SK-N-SH (cell line): ENCODE measurements at regions not wholly inside any gene's neighbourhood (a gene's known extent, or its start where the extent isn't known, plus 50 kb on each side); places are given as distances from the start of the nearest gene placed in this dataset.

Source experiments
- CTCF ChIA-PET: fragments of 300-600, 350-600 bp; formaldehyde crosslinking; extraction: SDS; loops from one replicate; lab custom pipeline; 2021; lab: Yijun Ruan, JAX
- POLR2A ChIA-PET: fragments of 350-600 bp; sonication (Branson Sonifier 250); formaldehyde crosslinking; extraction: SDS; loops from one replicate; lab custom pipeline; 2020; ENCODE audit warnings: antibody characterized with exemption, inconsistent platforms; lab: Yijun Ruan, JAX
- DNase-seq: peaks from one replicate; pipeline ENCODE4 v3.0.0; 2012
- H2AFZ ChIP-seq: fragments of 200-600 bp; sonication (generic); 2 replicates; pipeline ENCODE4 v1.8.1; 2016; ENCODE audit warnings: antibody characterized with exemption, mild to moderate bottlenecking, low read depth
- H3F3A ChIP-seq: fragments of 200-600 bp; sonication (generic); replicated peaks from 2 replicates; pipeline ENCODE3; 2016; ENCODE audit warnings: antibody characterized with exemption, mild to moderate bottlenecking; ENCODE audit not compliant: insufficient read depth
- H3K27ac ChIP-seq, 2 experiments: fragments of 200-500 bp in 1 of 2; fragments of 200-600 bp in 1 of 2; sonication (Bioruptor generic) in 1 of 2; sonication (generic), shearing (Covaris generic) in 1 of 2; 2 replicates each; pipeline versions ENCODE4 v1.5.1 to v1.6.1; 2014 to 2016; ENCODE audit warnings: low read depth in 2 of 2, inconsistent platforms in 1 of 2, low read length in 1 of 2, mild to moderate bottlenecking in 1 of 2, mixed read lengths in 1 of 2
- H3K27me3 ChIP-seq: fragments of 200-600 bp; sonication (generic), shearing (Covaris generic); 2 replicates; pipeline ENCODE4 v1.6.1; 2016; ENCODE audit warnings: mixed run types; ENCODE audit not compliant: insufficient read depth
- H3K36me3 ChIP-seq, 2 experiments: fragments of 200-500 bp in 1 of 2; fragments of 200-600 bp in 1 of 2; sonication (Bioruptor generic) in 1 of 2; sonication (generic) in 1 of 2; replicated peaks in 1 of 2; 2 replicates each; pipeline versions ENCODE3 to v1.5.1; 2014 to 2016; ENCODE audit warnings: low read length in 1 of 2, mild to moderate bottlenecking in 1 of 2; ENCODE audit not compliant: insufficient read depth in 2 of 2, control insufficient read depth in 1 of 2
- H3K4me1 ChIP-seq, 2 experiments: fragments of 200-500 bp in 1 of 2; fragments of 200-600 bp in 1 of 2; sonication (Bioruptor generic) in 1 of 2; sonication (generic), shearing (Covaris generic) in 1 of 2; 2 replicates each; pipeline versions ENCODE4 v1.5.1 to v1.6.1; 2014 to 2016; ENCODE audit warnings: low read depth in 1 of 2, low read length in 1 of 2, mixed run types in 1 of 2; ENCODE audit not compliant: insufficient read depth in 2 of 2, control insufficient read depth in 1 of 2
- H3K4me2 ChIP-seq: fragments of 200-600 bp; sonication (generic), shearing (Covaris generic); 2 replicates; pipeline ENCODE4 v1.6.1; 2017; ENCODE audit warnings: mixed run types
- H3K4me3 ChIP-seq, 2 experiments: fragments of 200-500 bp in 1 of 2; fragments of 200-600 bp in 1 of 2; sonication (Bioruptor generic) in 1 of 2; sonication (generic), shearing (Covaris generic) in 1 of 2; 2 replicates each; pipeline versions ENCODE4 v1.5.1 to v1.8.1; 2014 to 2016; ENCODE audit warnings: low read depth in 2 of 2, inconsistent platforms in 1 of 2, low read length in 1 of 2, mild to moderate bottlenecking in 1 of 2, mixed read lengths in 1 of 2, moderate library complexity in 1 of 2
- H3K79me2 ChIP-seq: fragments of 200-600 bp; sonication (generic); 2 replicates; pipeline ENCODE4 v1.8.1; 2017; ENCODE audit warnings: mild to moderate bottlenecking; ENCODE audit not compliant: insufficient read depth
- H3K9ac ChIP-seq: fragments of 200-600 bp; sonication (generic); 2 replicates; pipeline ENCODE4 v1.6.1; 2017; ENCODE audit warnings: mixed run types
- H3K9me2 ChIP-seq: fragments of 200-600 bp; sonication (generic); 2 replicates; pipeline ENCODE4 v1.6.1; 2017; ENCODE audit warnings: mixed run types
- H3K9me3 ChIP-seq: fragments of 200-600 bp; sonication (generic); 2 replicates; pipeline ENCODE4 v1.6.1; 2017; ENCODE audit warnings: mixed run types, mild to moderate bottlenecking, moderate library complexity
- H4K20me1 ChIP-seq: fragments of 200-600 bp; sonication (generic); 2 replicates; pipeline ENCODE4 v1.6.1; 2017; ENCODE audit warnings: mild to moderate bottlenecking, mixed run types; ENCODE audit not compliant: insufficient read depth
- CHD2 ChIP-seq: fragments of 150-350 bp; IDR thresholded peaks from 2 replicates; pipeline ENCODE4 v1.6.1; 2018; ENCODE audit warnings: low read length; ENCODE audit not compliant: partially characterized antibody
- ELF1 ChIP-seq: IDR thresholded peaks from 2 replicates; pipeline ENCODE4 v1.4.0; 2012
- EP300 ChIP-seq, 2 experiments: IDR thresholded peaks; 2 replicates each; pipeline versions ENCODE4 v1.4.0 to v1.6.1; 2012; ENCODE audit warnings: borderline replicate concordance in 1 of 2, low read depth in 1 of 2, low read length in 1 of 2
- EZH2phosphoT487 ChIP-seq: fragments of 200-600 bp; sonication (generic); IDR thresholded peaks from 2 replicates; pipeline ENCODE4 v1.6.1; 2017; ENCODE audit warnings: low read depth, mixed run types, mild to moderate bottlenecking, antibody characterized with exemption, moderate library complexity, borderline replicate concordance
- FOXM1 ChIP-seq: IDR thresholded peaks from 2 replicates; pipeline ENCODE4 v1.4.0; 2012; ENCODE audit warnings: low read depth, mild to moderate bottlenecking
- GABPA ChIP-seq: IDR thresholded peaks from 2 replicates; pipeline ENCODE4 v1.4.0; 2012; ENCODE audit warnings: low read depth, mild to moderate bottlenecking
- JUND ChIP-seq: IDR thresholded peaks from 2 replicates; pipeline ENCODE4 v1.4.0; 2012
- MXI1 ChIP-seq: IDR thresholded peaks from 2 replicates; pipeline ENCODE4 v1.6.1; 2012; ENCODE audit warnings: mild to moderate bottlenecking, low read depth, low read length, improper control_type of control experiment
- PBX3 ChIP-seq: IDR thresholded peaks from 2 replicates; pipeline ENCODE4; 2012
- RAD21 ChIP-seq: IDR thresholded peaks from 2 replicates; pipeline ENCODE4 v1.6.1; 2012; ENCODE audit warnings: mild to moderate bottlenecking, low read length
- RCOR1 ChIP-seq: fragments of 150-350 bp; IDR thresholded peaks from 2 replicates; pipeline ENCODE4 v1.6.1; 2017; ENCODE audit warnings: antibody characterized with exemption, low read length
- REST ChIP-seq: IDR thresholded peaks from 2 replicates; pipeline ENCODE4 v1.6.1; 2012; ENCODE audit warnings: mild to moderate bottlenecking, low read depth, low read length, moderate library complexity
- RFX5 ChIP-seq: IDR thresholded peaks from 2 replicates; pipeline ENCODE4 v1.6.1; 2012; ENCODE audit warnings: mild to moderate bottlenecking, improper control_type of control experiment, low read length
- SIN3A ChIP-seq: IDR thresholded peaks from 2 replicates; pipeline ENCODE4 v1.6.1; 2012; ENCODE audit warnings: low read depth, mild to moderate bottlenecking, low read length, moderate library complexity, borderline replicate concordance
- TAF1 ChIP-seq: IDR thresholded peaks from 2 replicates; pipeline ENCODE4 v1.6.1; 2012; ENCODE audit warnings: low read depth, mild to moderate bottlenecking, low read length, moderate library complexity, borderline replicate concordance
- TEAD4 ChIP-seq: IDR thresholded peaks from 2 replicates; pipeline ENCODE4 v1.4.0; 2012; ENCODE audit warnings: mild to moderate bottlenecking, borderline replicate concordance; ENCODE audit not compliant: insufficient read depth
- ZBTB33 ChIP-seq: IDR thresholded peaks from 2 replicates; pipeline ENCODE4 v1.4.0; 2012; ENCODE audit warnings: low read depth, borderline replicate concordance
- WGBS: methylation state at CpG from one replicate; pipeline ENCODE4 v1.1.6; 2017; ENCODE audit warnings: low lambda C conversion rate; 5-methylcytosine and 5-hydroxymethylcytosine counted together

GRCh38 chr5:125014202-125014601 is 267.8 kb upstream of the ZNF608 start (continued):
- TF ChIP-seq REST = no peak

- Histone ChIP-seq H3K9me3 (no peaks in the 10 kb centered on the region), H2AFZ (no peak overlapping the region), H3K9me2 (no peaks in the 10 kb centered on the region; the same call in 1 of the 2 replicates), H3K9ac (no peak overlapping the region), H4K20me1 (no peaks in the 10 kb centered on the region), H3F3A (no peaks in the 10 kb centered on the region), H3K4me1 (no peaks in the 10 kb centered on the region), H3K27ac (no peak overlapping the region), H3K36me3 (no peaks in the 10 kb centered on the region), H3K4me2 (no peak overlapping the region), H3K79me2 (no peaks in the 10 kb centered on the region), H3K27me3 (no peaks in the 10 kb centered on the region), H3K4me3 (no peak overlapping the region)
- 89% methylated on average over 1 of the region's 1 CpG for WGBS
- DNase-seq = no peak
- POLR2A ChIA-PET = no interaction called here
- CTCF ChIA-PET = interaction anchor here (1.9 kb wide), 1 partner anchor 12 kb away, joined by 4 read pairs; no protein-coding TSS in a partner anchor
- TF ChIP-seq TAF1 (no peak), PBX3 (no peak), ZBTB33 (no peak), EZH2phosphoT487 (no peak), SIN3A (no peak), REST (no peak), GABPA (no peak), RAD21 (no peak), EP300 (IDR thresholded peaks at IDR 0.05; ENCODE audit: borderline replicate concordance in 1 of 2, low read depth in 1 of 2, low read length in 1 of 2) (no peak), MXI1 (no peak), RCOR1 (no peak), ELF1 (no peak), RFX5 (no peak), CHD2 (no peak), FOXM1 (no peak), JUND (no peak), TEAD4 (no peak)
These were observed 271.4 kb upstream of the ZNF608 start for GRCh38 chr5:125017796-125018195.
